Suppressor macrophage treated with lipopolysaccharide for 1 hour (primary cell): ENCODE measurements at regions not wholly inside any gene's neighbourhood (a gene's known extent, or its start where the extent isn't known, plus 50 kb on each side); places are given as distances from the start of the nearest gene placed in this dataset.
"Not testable (repeated sequence)": the region's sequence is repeated elsewhere in the genome, so short reads cannot be mapped to it uniquely, and the experiment has no call there.

ENCODE experiments used
- DNase-seq, 3 donors: peaks; one replicate each; pipeline ENCODE4 v3.0.0-alpha.2; 2020 to 2022

DNA sequence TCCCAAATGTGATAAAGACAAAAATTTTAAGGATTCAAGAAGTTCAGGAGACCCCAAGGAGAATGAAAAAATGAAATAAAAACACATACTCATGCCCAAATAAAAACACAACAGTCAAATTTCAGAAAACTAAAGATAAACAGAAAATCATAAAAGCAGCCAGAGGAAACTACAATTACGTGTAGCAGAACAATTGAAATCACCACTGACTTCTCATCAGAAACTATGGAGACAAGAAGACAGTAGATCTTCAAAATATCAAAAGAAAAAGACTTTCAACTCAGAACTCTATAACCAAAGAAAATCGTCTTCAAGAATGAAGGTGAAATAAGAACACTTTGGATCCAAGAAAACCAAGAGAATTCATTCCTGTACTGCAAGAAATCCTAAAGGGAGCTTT, 54.9 kb downstream of the DIO3 start:
- DNase-seq, result no peak

DNA sequence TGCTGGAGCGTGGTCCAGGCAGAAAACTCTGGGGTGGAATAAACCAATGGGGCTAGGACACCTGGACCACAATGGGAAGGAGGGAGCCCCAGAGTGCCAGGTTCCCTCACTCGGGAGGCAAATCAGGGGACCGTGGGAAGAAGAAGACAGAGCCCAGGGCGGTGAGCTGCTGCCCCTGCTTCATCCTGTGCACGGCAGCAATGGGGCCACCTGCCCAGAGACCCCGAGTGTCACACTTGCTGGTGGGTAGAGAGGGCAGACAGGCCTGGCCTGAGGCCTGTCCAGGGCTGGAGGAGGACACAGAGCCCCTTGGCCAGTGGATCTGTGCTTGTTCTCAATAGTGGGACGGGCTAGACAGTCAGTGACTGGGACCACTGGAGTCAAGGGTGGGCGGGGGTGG, 58.2 kb downstream of the DIO3 start:
- DNase-seq, result no peak

- DNase-seq, result no peak
These were observed 58.9 kb downstream of the DIO3 start for GRCh38 chr14:101620031-101620788.

DNA sequence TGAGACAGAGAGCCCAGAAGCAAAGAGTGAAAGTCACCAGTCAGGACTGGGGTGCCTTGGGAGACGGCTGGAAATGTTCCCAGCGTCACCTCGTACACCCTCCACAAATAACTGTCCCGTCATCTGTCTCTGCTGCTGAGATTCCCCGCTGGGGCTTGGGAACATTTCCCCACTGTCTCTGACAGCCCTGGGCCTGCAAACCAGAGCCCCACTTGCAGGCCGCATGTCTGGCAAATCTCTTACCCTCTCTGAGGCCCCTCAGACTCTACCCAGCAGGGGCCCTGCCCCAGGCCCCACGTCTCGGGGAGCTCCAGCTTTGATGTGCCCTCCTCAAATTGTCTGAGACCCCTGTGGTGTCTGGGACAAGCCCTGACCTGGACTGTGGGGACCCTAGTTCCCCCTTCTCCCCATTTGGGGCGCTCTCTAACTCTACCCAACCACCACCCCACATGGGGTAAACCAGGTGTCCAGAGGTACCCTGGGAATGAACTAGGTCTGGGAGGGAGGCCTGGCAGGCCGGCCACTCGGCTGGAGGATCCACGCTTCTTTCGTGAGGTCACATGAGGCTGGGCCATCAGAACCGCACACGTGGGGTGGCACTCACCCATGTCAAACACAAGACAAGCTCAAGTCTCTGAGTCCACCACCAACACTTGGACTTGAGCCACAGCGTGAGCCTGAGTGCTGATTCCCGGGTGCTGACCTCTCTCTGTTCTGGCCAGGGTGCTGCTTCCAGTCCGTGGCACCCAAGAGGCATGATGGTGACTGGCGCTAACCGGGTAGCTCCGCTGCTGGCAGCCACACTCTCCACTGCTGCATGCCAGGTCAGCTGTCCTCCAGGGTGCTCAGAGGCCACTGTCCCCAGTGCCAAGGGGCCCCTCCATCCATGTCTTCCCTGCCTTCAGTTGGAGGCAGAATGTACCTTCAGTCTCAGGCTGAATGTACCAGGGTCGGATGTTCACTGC, 59.8 kb downstream of the DIO3 start:
- DNase-seq, result no peak

- no peak for DNase-seq
These were observed 61.2 kb downstream of the DIO3 start for GRCh38 chr14:101622251-101623076.

DNA sequence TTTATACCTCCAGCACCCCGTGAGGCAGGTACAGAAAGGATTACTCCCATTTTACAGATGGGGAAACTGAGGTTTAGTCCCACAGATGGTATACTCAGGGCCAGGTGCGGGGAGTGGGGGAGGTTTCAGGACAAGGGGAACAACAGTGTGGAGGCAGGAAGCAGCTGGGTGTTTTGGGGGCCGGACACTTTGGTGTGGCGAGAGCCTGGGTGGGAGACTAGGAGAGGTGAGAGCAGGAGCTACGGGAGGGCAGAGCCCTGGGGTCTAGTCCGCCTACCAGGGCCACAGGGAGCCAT, 61.7 kb downstream of the DIO3 start:
- no peak for DNase-seq

DNA sequence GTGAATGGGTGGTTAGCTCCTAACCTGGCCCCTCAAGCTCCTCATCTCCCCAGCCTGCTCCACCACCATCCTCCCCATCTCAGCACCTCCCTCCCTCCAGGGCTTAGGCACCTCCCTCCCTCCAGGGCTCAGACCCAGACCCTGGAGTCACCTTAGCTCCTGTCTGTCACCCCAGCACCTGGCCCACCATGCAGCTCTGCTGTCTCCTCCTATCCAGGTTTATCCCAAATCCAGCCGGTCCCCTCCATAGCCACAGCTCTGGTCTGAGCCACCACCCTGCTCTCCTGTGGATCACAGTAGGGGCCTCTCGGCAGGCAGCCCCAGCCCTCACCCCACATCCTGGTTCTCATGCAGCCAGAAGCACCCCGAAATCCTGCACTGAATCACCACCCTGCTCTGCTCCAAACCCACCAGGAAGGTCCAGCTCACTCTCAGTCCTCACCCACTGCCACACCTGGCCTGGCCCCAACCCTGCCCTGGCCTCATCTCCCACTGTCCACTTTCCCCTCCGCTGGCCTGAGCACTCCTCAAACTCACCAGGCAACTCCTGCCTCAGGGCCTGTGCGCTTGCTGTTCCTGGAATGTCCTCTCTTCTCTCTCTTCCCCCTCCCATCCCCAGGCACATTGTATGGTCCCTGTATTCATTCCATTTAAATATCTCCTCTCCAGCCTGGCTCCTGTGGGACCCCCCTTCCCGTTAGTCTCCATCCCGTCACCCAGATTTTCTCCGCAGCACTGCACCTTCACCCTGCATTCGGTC, 62.6 kb downstream of the DIO3 start:
- no peak for DNase-seq

DNA sequence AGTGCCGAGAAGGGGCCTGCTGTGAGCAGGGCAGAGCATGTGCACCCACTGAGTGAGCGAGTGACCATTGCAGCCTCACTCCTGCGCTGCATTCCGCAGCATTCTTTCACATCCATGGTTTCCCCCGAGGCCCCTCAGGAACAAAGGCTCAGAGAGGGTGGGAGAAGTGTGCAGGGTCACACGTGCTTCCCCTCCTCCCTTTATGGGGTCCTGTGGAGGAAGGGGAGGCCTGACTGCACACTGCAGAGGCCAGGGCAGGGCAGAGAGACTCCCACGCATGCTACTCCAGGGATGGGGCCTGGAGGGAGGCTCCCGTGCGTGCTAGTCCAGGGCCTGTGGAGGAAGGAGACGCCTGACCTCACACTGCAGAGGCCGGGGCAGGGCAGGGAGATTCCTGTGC, 63.2 kb downstream of the DIO3 start:
- no peak for DNase-seq

GRCh38 chr14:101625336-101626097, 64.2 kb downstream of the DIO3 start:
- DNase-seq, result no peak

DNA sequence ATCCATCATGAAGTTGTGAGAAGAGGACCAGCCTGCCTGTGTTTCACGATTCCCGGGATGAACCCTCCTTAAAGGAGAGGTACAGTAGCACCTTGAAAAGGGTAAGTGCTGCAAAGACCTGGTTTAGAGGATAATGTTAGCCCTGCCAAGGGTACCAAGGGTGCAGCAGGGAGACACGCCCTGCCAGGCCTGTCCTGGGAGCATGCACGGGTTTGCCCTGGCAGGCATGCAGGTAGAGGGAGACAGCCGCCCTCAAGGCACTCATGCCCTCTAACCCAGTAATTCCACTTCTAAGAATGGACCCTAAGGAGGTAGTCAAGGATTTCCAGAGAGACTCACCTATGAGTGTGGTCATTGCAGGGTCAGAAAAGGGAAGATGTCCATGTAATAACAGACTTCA, 65.0 kb downstream of the DIO3 start:
- no peak for DNase-seq

GRCh38 chr14:101627915-101628262, 66.6 kb downstream of the DIO3 start:
- DNase-seq, result peak in 2 of 3 donors; percentile 26 to 27

GRCh38 chr14:101628471-101628966, 67.2 kb downstream of the DIO3 start:
- DNase-seq, result peak; percentile 78 to 89 (median 82)

- no peak for DNase-seq
These were observed 67.7 kb downstream of the DIO3 start for GRCh38 chr14:101628975-101629374.

GRCh38 chr14:101630056-101630965, 69.0 kb downstream of the DIO3 start:
- DNase-seq, result no peak

DNA sequence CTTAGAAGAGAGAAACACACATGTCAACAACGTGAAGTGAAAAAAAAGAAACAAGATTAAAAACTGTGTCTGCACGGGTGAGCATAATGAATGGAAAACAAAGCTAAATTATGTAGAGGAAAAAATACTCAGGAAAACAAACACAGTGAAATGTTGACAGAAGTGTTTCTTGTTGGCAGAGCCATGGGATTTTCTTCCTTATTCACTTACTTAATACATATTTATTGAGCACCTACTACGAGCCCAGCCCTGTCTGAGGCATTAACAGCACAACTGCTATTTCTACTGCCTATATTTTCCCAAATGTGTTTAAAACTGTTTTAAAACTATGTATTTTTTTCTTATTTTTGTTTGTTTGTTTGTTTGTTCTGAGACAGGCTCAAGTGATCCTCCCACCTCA, 69.9 kb downstream of the DIO3 start:
- DNase-seq, result no peak

DNA sequence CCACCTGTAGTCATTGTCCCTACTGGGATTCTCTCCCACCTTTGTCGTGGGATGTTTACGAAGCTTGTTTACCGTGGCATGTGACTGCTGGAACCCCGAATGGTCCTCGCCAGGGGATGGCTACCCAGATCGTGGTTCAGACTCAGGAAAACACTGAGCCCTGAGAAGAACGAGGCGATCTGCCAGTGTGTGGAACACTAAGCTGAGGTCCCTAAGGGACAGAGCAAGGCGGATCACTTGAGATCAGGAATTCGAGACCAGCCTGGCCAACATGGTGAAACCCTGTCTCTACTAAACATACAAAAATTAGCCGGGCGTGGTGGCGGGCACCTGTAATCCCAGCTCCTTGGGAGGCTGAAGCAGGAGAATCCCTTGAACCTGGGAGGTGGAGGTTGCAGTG, 70.7 kb downstream of the DIO3 start:
- DNase-seq, result not testable (repeated sequence)

DNA sequence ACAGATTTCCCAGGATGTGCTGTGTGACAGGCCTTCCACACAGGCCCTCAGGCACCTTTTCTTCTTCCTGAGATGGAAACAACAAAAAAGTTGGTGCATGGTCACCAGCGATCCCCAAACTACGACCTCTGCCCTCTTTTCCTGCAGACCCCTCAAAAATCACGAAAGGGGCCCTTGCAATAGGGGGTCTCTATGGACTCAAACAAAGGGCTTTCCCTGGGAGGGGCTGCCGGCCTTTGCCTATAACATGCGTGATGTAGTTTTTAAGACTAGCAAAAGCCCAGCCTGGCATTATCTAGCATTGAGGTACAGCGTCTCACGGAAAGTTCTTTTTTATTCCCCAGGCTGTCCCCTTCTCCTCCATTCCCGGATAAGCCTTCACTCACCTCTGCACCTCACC, 71.2 kb downstream of the DIO3 start:
- no peak for DNase-seq

DNA sequence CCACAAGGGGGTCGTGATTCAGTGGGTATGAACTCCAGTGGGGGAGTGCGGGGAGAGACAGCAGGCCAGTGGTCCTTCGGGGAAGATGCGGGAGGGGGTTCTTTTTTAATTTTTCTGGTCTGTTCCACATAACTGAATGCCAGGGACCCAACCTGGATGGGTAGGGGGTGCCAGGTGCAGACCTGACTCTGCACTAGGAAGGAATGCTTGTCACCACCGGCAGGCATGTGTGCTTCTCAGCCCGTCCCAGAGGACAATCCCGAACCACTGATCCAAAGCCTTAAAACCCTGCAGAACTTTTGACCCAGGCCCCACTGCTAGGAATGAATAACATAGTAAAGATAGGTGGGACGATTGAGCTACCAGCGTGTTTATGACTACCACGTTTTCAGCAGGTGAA, 72.0 kb downstream of the DIO3 start:
- no peak for DNase-seq

- DNase-seq, result no peak
These were observed 73.0 kb downstream of the DIO3 start for GRCh38 chr14:101634202-101634849.
